Right renal pelvis (tissue), 4 donors: ENCODE measurements at regions not wholly inside any gene's neighbourhood (a gene's known extent, or its start where the extent isn't known, plus 50 kb on each side); places are given as distances from the start of the nearest gene placed in this dataset.

Experiments used
- DNase-seq, 4 donors: peaks; one replicate each; pipeline ENCODE4 v3.0.0-alpha.2; 2013; ENCODE audit warnings: low read depth in 4 of 4, low spot score in 3 of 4, missing footprints in 1 of 4

GRCh38 chr2:14826518-14826917, 194.0 kb downstream of the LRATD1 start:
- DNase-seq, result no peak

- DNase-seq, result no peak
Measured at GRCh38 chr2:14827226-14828023, 194.9 kb downstream of the LRATD1 start.

- DNase-seq, result no peak
Measured at GRCh38 chr2:14828223-14828622, 195.7 kb downstream of the LRATD1 start.

DNA sequence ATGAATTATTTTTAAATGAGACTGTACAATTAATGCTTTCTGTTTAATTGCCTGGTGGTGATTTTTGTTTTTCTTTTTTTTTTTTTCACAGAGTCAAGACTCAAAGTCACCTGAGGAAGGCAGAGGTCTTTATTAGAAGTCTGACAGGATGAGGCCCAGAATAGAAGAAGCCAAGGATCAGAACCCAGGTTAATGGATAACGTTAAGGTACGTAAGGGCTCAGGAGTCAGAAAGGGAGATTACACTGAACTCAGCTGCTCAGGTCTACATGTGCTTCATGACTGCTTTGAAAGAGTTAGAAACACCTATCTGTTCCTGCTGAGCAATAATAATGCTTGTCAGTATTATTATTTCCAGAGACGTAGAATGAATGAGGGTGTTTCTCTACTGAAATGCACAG, 196.5 kb downstream of the LRATD1 start:
- no peak for DNase-seq

GRCh38 chr2:14831458-14831857, 198.9 kb downstream of the LRATD1 start:
- no peak for DNase-seq

DNA sequence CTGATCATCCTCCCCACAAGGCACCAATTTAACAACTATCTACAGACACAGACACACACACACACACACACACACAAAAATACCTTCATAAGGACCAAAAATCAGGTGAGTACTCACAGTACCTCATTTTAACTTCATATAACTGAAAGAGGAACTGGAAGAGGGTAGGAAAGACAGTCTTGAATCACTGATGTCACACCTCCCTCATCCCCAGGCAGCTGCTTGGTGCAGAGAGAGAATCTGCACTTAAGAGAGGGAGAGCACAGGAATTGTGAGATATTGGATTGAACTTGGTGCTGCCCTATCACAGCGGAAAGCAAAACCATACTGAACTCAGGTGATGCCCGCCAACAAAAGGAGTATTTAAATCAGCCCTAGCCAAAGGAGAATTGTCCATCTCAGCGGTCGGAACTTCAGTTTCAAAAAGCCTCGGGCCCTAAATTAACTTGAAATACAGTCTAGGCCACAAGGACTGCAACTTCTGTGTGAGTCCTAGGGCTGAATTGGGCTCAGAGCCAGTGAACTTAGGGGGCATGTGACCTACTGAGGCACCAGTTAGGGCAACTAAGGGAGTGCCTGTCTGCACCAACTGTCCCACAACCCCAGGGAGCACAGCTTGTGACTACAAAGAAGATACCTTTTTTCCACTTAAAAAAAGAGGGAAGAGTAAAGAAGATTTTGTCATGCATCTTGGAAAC, 211.1 kb downstream of the LRATD1 start:
- no peak for DNase-seq

DNA sequence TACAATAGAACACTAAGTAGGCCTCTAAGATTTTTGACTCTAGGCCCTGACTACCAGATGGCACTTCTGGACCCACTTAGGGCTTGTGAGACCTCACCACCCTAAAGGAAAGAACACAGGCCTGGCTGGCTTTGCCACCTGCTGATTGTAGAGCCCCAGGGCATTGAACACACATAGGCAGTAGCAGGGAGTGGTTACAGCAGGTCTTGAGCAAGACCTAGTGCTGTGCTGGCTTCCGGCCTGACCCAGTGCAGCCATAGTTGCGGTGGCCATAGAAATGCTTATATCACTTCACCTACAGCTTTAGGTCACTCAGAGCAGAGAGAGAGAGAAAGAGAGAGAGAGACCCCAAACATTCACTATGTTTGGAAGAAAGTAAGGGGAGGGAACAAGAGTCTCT, 223.2 kb downstream of the LRATD1 start:
- no peak for DNase-seq

DNA sequence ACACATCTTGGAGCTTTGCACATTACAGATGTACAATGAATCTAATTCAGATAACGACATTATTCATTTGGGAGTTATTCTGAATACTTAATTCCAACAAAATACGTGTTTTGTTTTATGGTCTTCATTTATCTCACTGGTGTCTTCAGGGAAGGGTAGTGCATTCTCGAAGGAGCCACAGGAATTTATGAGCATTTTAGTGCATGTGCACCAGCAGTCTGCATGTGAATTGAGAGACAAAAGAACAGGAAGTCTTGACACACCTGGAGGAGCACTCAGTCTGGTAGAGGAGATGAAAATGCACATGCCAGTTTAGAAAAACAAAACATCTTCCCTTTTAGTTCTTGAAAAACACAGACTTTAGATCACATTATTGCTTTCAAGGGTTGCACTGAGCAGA, 228.7 kb downstream of the LRATD1 start:
- no peak for DNase-seq

- DNase-seq, result no peak
Measured at GRCh38 chr2:14866736-14867352, 234.3 kb downstream of the LRATD1 start.

GRCh38 chr2:14867853-14868252, 235.3 kb downstream of the LRATD1 start:
- no peak for DNase-seq

GRCh38 chr2:14872779-14873325, 240.3 kb downstream of the LRATD1 start:
- DNase-seq, result no peak

DNA sequence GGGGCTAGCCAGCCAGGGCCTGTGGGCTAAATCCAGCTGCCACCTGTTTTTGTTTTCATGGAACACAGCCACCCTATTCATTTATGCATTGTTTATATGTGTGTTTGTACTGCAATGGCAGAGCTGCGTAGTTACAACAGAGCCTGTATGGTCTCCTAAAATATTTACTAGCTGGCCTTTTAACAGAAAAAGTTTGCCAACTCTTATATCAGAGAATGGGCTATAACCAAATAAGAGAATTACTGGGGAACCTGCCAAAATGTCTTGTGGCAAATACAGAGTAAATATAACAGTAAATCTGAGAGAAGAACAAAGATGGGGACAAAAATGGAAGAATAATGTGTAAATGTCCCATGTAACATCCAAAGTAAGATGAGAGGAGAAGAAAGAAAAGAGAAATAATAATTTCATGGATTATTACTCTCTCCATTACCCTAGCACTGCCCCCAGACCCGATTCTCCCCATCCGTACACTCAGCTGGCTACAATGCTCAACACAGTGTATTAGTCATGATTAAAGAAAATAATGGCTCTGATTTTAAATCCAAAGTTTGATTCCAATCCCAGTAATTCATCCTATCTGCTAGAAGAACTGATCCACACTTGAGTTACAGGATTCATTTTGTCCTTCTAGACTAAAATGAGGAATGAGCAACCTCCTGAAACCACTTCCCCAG, 249.3 kb downstream of the LRATD1 start:
- DNase-seq, result no peak

DNA sequence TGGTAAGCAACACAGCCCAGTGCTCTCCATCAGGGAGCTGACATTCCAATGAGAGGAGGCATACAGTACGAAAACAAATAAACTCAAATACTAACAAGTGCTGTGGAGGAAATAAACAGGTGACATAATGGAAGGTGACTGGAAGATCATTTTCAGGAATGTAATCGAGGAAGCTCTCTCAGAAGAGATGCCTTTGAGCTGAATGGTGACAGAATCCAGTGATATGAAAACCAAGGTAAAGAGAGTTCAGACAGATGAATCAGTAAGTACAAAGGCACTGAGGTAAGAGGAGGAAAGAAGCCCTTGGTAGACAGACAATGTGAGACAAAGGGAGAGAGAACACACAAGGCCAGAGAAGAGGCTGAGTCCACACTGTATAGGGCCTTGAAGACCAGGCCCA, 252.1 kb downstream of the LRATD1 start:
- no peak for DNase-seq

- no peak for DNase-seq
Measured at GRCh38 chr2:14891546-14891945, 259.0 kb downstream of the LRATD1 start.

GRCh38 chr2:14896330-14897030, 264.0 kb downstream of the LRATD1 start:
- DNase-seq, result no peak

DNA sequence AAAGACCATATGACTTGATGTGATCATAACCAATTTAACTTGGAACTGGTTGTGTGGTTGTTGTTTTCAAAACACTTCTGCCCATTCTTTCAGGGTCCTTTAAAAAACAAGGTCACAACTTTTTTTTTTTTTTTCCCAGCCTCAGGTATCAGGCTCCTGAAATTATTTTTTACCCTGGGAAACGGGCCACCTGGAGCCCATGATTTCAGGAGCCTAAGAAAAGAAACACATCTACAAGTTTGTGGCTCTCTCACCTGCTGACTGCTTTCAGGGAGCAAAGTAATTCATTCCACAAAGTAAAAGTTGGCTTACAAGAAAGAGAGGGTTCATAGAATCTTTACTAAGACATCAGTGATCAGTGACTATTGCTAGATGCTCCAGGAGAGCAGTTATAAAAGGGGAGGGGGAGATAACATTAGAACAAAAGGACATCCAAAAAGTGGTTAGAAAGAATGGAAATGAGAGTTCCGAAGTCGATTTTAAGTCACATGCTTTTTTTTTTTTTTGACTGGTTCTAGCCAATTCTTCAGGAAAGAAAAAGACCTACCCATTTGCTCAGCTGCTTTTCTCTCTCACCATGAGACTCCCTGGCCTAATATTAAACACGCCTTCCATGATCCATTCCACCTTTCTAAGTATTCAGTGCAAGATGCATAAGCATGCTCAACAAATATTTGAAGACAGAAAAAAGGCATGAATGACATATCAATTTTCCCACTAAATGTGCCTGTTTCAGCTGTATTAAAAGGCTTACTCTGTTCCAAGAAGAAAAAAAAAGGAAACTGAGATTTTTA, 267.3 kb downstream of the LRATD1 start:
- no peak for DNase-seq

- no peak for DNase-seq
Measured at GRCh38 chr2:14901737-14902136, 269.2 kb downstream of the LRATD1 start.

- DNase-seq, result no peak
Measured at GRCh38 chr2:14902953-14903352, 270.4 kb downstream of the LRATD1 start.

- DNase-seq, result no peak
Measured at GRCh38 chr2:14903709-14904374, 271.3 kb downstream of the LRATD1 start.
